HEK293T (cell line): ENCODE measurements at regions not wholly inside any gene's neighbourhood (a gene's known extent, or its start where the extent isn't known, plus 50 kb on each side); places are given as distances from the start of the nearest gene placed in this dataset.

Experiments used
- CTBP1 ChIP-seq: fragments of 450-650 bp; IDR thresholded peaks from 2 replicates; pipeline ENCODE4 v1.6.1; 2016; ENCODE audit warnings: borderline replicate concordance
- FOXM1 ChIP-seq: fragments of 450-650 bp; IDR thresholded peaks from 2 replicates; pipeline ENCODE4 v1.6.1; 2017; ENCODE audit warnings: mild to moderate bottlenecking, borderline replicate concordance

DNA sequence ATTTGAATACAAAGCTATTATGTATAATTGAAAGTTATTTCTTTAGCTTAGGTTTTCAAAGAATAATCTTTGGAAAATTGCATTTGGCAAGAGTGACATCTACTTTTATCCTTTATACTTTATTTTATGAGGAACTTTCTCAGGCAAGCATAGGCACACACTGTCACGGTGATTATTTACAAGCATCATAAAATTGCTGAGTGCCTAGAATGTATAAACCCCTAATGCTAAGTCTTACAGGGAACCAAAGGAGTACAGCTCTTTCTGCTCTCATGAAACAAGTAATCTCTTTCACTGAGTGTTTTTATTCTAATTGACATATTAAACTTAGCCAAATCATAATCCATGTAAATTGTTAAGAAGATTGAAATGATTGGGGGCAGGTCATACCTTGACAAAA, 154.9 kb downstream of the FSCB start:
- no peak for TF ChIP-seq CTBP1
- TF ChIP-seq FOXM1: no peak
